Stimulated activated CD8-positive, alpha-beta memory T cell treated with anti-CD3 and anti-CD28 coated beads, Interleukin-7, amount 100 ng/mL, for 24 hours (primary cell): ENCODE measurements at regions not wholly inside any gene's neighbourhood (a gene's known extent, or its start where the extent isn't known, plus 50 kb on each side); places are given as distances from the start of the nearest gene placed in this dataset.

ENCODE experiments used
- DNase-seq: peaks from one replicate; pipeline ENCODE4 v3.0.0-alpha.2; 2020; ENCODE audit warnings: low read depth

DNA sequence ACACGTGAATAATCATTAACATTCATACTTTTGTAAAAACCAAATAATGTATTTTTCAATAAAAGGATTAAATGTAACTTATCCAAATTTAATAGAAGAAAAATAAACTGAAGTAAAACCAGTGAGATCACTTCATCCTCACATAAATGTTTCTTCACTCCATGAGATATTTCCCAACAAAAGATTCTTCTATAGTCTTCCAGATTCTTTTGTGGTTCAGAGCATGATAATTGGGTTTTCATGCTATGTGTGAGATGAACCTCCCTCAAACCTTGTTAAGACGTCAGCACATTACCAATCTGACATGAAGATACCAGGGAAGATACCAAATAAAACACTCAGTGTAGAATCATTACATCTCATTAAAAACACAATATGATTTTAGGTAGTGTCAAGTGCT, 62.9 kb upstream of the OXGR1 start:
- DNase-seq, result no peak

DNA sequence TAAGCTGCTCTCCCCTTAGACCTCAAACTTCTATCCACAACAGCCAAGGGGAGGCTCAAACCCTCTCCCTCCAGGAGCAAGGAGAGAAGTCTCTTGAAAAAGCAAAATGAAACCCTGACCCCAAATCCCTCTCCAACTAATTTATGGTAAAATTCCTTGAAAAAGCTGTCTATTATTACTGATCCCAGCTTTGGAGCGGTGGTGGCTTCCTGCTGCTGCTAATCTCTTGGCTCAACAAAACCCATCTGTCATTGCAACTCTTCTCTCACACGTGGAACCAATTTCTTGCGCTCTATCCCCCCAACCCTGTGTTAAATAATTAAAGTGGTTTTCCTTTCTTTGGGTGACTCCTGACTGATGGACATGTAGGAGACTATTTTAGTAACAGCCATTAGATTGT, 64.1 kb upstream of the OXGR1 start:
- DNase-seq, result no peak

DNA sequence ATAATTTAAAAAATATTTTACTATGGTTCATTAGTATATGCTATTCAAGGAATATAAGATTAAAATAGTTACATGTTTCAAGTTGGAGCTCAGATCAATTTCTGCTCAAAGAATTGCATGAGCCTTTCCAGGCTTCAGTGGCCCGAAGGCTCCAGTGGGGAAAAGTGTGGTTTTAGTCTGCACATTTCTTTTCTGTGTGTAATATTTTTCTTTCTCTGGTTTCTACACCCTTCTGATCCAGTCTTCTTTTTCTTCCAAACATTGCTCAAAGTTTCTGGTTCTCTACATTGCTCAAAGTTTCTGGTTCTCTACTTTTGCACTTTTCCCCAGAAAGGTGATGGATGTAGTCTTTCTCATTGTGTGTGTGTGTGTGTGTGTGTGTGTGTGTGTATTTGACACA, 64.7 kb upstream of the OXGR1 start:
- DNase-seq, result no peak

DNA sequence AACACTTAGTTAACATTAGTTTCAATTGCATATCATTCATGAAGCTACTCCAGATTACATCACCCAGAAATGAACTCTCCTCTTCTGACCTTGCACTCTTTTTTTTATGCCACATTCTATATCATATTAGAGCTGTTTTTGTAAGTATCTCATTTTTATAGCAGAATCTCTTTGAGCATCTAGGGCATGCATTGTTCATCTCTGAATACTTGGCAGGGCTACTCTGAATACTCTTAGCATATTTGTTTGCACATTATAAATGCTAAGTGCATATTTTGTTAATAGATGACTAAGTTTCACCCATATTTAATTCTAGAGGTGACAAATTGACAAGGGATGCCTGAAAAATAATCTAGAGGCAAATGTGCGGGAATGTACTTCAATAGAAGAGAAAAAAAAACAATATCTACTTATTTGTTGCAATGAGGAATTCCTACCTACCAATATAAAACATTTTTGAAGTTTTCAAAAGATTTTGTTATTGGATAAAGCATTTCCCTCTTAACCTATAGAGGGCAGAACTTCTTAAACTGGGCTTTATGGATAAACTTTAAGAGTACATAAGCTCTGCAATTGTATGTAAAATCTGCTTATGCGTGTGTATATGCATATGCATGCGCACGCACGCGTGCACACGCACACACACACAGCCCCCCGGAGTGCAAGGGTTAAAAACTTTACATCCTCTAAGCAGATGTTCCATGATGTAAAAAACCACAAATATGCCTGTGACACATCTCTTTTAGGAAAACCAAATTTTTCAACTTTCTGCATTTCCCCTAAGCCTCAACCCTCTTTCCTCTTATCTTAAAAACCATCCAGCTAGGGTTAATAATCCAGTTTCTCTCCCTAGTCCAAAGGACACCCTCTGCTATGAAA, 73.0 kb upstream of the OXGR1 start:
- no peak for DNase-seq

DNA sequence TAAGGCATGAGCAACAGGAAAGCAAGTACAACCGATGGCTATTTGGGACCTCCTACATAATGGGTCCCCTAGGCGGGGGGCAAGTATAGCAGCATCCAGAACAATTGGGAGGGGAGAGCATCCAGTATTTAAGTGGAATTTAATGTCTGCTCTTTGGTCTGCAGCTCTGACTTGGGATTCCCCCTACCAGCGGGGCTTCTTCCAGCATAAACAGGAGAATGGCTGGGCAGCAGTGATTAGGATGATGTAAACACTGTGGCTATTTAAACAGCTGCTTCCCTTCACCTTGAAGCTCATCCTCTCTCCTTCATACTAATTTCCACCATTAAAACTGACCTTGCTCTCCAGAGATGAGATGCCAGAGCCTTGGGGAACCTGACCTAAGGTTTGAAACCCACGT, 73.9 kb upstream of the OXGR1 start:
- no peak for DNase-seq

DNA sequence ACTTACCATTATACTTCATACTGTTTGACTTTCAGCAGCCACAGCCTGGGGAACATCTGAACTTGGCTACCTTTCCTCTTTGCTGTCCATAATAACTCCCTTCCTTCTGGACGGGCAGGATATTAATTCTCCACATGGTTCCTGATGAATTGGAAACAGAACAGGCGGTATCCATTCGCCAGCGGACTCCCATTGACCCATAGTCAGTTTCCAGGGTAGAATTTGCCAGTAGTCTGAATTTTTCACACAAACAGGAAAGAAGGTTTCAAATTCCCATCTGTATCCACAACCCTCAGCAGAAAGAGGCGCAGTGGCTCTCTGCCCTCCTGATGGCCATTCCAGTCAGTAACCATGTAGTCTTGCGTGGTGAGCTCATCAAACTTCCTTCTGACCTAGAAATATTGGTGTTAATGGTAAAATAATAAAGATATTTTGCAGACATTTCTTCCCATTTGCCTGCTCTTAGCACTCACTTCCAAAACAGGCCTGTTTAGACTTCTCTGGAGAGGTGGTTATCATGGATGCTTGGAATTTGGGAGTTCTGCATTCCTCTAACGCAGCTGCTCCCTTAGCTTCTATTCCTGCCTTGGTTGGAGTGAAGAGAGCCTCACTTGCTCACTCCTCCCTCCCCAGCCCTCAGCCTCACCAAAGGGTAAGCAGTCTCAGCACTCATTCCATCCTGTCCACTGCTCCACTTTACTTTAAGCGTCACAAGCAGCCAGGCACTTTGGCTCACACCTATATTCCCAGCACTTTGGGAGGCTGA, 75.0 kb upstream of the OXGR1 start:
- DNase-seq, result no peak

DNA sequence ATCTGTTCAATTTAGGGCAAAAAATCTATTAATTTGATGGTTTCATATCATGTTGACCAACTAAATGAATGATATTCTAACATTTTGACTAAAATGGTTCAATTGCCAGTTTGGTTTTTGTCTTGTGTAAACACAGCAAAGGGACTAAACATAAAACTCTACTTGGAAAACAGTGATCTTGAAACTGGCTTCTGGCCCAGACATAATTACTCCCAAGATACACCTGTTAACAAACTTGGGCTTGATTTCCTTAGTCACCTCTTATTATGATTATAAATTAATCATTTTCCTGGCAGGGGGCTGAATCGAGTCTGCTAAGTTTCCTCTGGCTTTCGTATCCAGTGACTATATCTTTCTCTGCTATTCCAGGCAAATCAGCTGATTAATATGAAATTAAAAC, 78.0 kb upstream of the OXGR1 start:
- no peak for DNase-seq

DNA sequence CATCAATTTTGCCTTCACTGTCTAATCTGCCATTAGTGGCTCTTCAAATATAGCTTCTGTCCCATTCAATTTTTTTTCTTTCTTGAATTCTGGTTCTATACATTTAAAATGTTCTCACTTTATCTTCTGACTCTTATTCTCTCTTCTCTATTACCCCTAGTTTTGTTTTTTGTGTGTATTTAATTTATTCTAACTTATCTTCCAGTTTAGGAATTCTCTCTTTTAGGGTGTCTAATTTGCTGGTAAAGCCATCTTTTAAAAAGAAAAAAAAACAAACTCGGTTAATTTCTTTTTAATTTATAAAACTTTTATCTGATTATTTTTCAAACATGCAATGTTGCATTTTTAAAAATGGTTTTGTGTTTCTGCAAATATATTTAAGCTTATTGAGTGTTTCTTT, 80.3 kb upstream of the OXGR1 start:
- DNase-seq, result no peak

DNA sequence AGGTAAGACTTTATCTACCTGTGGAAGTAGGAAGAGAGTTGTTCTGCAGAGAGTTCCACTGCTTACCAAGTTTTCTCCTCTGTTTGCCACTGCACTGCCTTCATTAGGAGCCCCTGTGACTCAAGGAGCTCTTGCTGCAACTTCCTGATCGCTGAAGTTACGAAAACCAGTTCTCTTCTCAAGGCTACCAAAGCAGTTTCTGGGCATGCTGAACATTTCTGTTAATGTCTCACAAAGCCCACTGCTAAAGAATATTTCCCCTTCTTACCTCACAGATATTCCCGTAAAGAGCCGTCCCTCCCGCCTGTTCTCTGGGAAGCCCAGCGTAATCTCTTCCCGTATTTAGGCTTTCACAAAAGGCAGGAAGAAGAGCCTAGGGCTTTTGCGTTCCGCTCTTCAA, 82.6 kb upstream of the OXGR1 start:
- no peak for DNase-seq

DNA sequence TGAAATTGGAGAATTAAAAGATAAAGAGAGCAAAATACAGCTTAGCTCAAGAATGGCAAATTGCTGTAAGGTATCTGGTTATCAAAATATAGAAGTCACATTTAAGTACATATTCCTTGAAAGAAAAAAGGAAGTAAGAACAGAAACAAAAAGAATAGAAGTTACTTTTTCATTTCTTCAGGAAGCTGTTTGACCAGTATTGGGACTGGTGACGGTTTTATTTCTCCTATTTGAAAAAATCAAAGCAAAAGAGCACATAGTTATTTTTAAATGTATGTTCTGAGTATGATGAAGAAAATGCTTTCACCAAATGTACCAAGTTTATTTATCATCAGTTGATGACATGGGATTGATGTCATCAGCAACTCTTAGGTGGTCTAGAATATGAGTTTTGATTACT, 83.1 kb upstream of the OXGR1 start:
- no peak for DNase-seq

DNA sequence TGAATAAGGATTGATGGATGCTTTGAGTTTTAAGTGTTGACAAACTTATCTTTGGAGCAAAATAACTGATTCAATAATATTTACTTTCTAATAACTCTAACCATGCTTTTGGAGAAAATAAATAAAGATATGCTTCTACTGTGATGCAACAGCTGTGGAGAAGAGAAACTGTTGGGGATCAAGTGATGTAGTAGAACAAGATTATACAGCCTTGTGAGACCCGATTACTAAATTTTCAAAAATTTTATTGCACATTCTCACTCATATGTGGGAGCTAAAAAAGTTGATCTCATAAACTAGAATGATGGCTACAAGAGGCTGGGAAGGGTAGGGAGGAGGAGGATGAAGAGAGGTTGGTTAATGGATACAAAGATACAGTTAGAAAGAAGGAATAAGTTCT, 85.5 kb upstream of the OXGR1 start:
- DNase-seq, result no peak

DNA sequence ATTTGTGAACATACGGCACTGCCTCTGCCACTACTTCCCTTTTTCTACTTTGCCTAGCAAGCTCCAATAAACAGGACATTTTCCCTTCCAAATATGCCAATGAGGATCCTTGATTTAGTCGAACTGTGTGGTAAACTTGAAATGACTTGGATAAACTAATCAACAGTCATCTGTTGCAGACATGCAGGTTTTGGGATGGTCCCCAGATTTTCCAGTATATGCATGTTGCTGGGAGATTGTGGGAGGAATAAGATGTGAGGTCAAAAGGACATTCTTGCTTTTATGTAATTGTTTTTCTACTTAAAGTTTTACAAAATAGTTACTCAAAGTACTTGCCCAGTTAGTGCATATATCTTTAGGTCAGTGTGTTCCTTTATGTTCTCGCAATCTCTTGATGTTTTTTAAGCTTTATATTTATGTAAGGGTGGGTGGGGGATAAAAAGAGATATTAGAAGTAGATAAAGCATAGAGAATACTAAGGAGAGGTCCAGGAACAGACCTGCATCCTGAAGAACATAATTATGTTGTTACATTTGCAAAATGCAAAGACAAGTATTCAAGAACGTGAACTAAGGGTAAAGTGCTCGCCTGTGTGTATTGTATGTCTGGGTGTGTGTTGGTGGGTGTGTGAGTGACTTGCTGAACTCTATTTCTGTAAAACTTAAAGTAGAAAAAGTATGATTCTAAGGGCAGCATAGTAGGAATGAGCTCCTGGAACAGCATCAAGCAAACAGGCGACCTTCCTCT, 88.4 kb upstream of the OXGR1 start:
- no peak for DNase-seq

DNA sequence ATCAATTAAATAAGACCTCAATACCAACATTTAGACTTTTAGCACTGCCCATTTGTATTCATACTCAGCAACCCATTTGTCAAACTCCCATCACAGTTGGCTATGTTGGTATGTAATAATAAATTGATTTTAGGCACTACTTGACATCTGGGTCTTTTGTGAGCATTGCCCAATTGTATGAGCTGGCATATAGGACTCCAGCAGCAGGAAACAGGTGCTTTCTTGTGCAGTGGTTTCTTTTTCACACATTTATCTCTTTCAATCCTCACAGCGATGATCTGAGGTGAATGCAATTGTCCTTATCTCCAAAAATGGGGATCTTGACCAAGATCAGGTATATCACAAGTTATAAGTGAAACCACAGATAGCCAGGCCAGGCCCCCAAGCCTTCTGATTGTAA, 96.9 kb upstream of the OXGR1 start:
- DNase-seq, result no peak

DNA sequence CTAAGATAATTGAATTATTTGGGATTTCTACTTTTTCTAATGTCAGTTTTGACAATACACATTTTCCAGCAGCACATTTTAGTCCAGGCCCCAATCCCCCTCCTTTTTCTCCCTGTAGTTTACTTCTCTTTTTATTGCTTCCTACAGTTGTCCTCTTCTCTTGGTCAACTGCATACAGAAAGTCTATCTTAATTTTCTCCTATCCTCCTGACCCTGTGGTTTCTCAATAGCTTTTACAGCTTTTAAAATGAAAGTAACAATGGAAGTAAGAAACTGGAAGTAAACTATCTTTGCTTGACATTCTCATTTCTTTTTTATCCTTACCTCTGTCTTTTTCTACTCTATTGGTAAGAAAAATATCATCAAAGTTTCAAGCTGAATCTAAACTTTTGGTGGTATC, 106.5 kb upstream of the OXGR1 start:
- no peak for DNase-seq

DNA sequence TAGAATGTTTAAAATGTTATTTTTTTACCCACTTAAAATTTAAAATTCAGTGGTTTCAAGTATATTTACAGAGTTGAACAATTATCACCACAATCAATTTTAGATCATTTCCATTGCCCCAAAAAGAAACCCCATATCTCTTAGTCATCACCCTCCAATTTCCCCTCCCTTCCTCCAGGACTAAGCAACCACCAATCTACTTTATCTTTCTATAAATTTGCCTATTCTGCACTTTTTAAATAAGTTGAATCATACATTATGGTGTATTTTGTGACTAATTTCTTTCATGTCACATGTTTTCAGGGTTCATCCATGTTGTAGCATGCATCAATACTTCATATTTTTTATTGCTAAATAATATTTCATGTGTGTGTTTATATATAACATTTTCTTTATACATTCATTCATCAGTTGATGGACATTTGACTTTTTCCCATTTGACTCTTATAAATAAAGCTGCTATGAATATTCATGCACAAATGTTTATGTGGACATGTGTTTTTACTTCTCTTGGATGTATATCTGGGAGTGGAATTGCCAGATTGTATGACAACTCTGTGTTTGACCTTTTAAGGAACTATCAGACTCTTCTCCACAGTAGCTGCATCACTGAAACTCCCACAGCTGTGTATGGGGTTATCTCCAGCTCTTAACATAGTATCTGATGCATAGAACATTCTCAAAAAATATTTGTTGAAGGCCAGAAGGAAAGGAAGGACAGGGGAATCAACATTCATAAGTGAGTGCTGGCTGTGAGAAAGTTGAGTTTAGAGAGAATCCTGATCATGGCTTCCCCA, 107.8 kb upstream of the OXGR1 start:
- DNase-seq, result no peak

DNA sequence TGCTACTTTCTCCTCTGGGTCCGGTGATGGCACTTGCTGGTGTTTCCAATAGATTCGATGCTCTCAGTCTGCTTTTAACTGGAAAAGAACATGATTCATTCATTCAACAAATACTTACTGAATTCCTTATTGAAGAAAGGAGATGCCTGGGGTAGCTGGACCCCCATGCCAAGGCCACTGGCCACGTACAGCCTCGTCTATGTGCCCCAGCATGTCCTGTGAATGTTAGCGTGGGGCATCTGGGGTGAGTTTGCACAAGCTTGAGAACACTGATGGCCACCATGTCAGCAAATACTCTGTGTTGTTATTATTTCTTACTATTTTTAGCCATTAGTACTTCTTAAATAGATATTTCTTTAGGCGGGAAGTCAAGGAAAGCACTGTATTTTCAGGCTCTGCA, 112.0 kb upstream of the OXGR1 start:
- no peak for DNase-seq

DNA sequence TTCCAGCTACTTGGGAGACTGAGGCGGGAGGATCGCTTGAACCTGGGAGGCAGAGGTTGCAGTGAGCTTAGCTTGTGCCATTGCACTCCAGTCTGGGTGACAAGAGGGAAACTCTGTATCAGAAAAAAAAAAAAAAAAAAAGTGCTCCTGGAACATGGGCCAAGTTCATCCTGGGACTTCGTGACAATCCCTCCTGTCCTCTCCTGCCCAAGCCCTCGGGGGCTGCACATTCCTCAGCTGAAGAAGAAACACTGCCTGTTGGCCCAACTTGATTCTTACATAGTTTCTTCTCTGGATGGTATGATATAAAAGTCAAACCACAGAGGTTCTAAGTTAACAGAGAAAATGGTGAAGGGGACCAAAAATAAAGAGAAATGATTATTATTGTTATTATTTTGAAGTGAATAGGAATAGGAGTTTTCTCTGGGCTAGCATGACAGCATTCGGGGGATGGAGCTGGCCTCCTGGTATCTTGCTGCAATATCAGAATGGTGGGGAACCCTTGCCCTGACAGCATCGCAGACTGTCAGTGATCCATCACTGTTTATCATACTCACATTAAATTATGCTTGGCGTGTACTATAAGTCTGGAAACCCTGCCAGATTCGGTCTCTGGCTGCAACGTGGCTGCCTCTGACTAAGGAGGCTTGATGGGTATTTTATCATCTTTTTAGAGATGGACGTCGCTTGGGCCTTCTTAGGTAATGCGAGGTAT, 113.7 kb upstream of the OXGR1 start:
- DNase-seq, result no peak

DNA sequence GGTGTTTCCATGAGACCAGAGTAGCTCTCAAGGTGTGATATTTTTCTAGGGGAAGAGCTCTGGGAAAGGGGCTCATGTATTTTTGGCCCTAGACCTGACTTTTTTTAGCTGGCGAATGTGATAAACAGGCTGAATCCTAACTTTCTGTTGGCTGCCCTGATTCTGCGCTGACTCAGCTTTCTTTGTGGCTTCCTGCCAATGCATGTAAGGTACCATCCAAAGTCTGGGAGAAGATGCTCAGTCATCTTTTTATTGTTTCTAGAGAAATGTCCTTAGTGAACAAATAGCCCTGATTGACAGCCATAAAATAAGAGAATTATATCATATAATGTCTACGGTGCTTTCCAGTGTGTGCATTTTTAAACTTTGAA, 113.6 kb upstream of the MBNL2 start:
- DNase-seq, result no peak

DNA sequence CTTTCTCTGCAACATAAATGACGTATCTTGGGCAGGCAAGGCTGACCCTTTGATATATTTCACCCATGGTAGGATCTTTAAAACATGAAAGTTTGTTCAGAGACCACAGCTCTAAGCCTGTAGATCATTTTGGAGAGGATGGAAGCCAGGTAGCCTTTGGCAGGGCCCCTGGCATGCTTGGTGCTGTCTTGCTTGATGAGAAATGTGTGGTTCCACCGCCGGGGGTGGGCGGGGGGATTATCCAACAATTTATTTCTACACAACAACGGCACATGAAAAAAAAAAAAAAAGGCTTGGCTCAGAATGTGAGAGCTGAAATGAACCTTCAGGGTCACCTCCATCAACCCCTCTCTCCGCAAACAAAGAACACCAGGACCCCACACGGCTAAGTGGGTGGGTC, 112.9 kb upstream of the MBNL2 start:
- no peak for DNase-seq

DNA sequence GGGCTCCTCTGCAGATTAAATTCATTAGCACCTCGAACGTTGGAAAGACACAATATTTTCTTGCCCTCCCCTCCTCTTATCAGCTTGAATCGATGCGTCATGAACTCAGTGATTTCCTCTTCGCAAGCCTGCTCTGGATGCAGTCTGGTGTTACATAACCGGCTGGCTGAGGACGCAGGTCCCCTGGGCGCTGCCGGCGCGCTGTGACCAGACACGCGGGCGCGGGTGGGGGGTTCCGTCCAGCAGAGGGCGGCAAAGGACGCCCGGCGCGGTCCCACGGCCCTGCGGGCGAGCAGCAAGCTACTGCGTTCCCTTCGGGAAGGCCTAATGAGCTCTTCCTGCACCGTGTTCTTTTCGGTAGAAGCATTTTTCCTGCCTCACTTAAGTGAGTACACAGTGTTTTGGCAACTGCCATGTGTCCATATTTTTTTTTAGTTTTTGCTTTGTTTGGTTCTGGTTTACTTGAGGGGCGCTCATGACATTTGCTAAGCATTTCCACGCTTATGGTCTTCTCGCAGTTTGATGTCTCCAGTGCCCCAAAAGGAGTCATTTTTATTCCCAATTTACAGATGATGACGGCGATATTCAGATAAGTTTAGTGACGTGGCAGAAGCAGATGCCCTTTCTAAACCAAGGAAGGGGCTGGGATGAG, 112.2 kb upstream of the MBNL2 start:
- peak; percentile 68 for DNase-seq

DNA sequence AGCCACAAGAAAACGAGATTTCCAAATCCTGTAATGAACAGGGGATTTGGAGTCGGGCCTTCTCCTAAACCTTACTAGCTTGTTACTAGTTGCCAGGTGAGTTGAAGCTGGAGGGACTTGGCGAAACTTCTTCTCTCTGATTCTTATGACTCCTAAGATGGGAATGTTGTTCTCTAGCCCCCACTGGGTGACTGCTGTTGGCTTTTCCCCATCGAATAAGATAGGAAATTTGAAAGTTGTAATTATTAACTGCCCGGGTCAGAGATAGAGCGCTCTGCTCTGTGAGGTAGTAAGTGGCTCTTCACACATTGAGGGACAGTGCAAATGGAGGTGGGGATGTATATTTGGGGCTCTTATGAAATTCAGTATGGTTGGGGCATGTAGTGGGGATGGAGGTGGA, 111.2 kb upstream of the MBNL2 start:
- DNase-seq, result no peak
